GM12878 (cell line): ENCODE measurements at regions not wholly inside any gene's neighbourhood (a gene's known extent, or its start where the extent isn't known, plus 50 kb on each side); places are given as distances from the start of the nearest gene placed in this dataset.

Source experiments
- ATF7 ChIP-seq: fragments of 450-650 bp; IDR thresholded peaks from 2 replicates; pipeline ENCODE4 v1.6.1; 2016; ENCODE audit warnings: low read depth, mild to moderate bottlenecking
- DPF2 ChIP-seq: fragments of 450-650 bp; IDR thresholded peaks from 2 replicates; pipeline ENCODE4 v1.6.1; 2017; ENCODE audit warnings: mild to moderate bottlenecking
- HDAC6 ChIP-seq: fragments of 200-600 bp; sonication (generic); IDR thresholded peaks from one replicate; pipeline ENCODE4 v1.8.0; 2017; ENCODE audit warnings: antibody characterized with exemption; ENCODE audit not compliant: unreplicated experiment
- KDM1A ChIP-seq: fragments of 200-600 bp; sonication (generic); IDR thresholded peaks from 2 replicates; pipeline ENCODE4 v1.6.1; 2016; ENCODE audit warnings: borderline replicate concordance
- MXI1 ChIP-seq: fragments of 150-350 bp; IDR thresholded peaks from 2 replicates; pipeline ENCODE4 v1.6.1; 2011; ENCODE audit warnings: low read depth, mild to moderate bottlenecking, inconsistent platforms, low read length, improper control_type of control experiment
- NFIC ChIP-seq: IDR thresholded peaks from 2 replicates; pipeline ENCODE4 v1.6.1; 2012; ENCODE audit warnings: low read depth, mild to moderate bottlenecking, inconsistent platforms, low read length, moderate library complexity
- NFXL1 ChIP-seq: fragments of 450-650 bp; IDR thresholded peaks from 2 replicates; pipeline ENCODE4 v1.6.1; 2017; ENCODE audit warnings: antibody characterized with exemption, mild to moderate bottlenecking, borderline replicate concordance
- POLR2AphosphoS2 ChIP-seq: IDR thresholded peaks from 2 replicates; pipeline ENCODE4 v1.6.1; 2011; ENCODE audit warnings: low read depth, mild to moderate bottlenecking, low read length, improper control_type of control experiment, moderate library complexity
- SP1 ChIP-seq: IDR thresholded peaks from one replicate; pipeline ENCODE4 v1.6.1; 2011; ENCODE audit warnings: low read depth, low read length
- TF ChIP-seq, protein P1 (sequence below): fragments of 450-650 bp; IDR thresholded peaks from 2 replicates; pipeline ENCODE4 v1.6.1; 2017; ENCODE audit warnings: low read depth, mild to moderate bottlenecking, moderate library complexity
- TF ChIP-seq, protein P2 (sequence below): fragments of 450-650 bp; formaldehyde crosslinking; IDR thresholded peaks from 2 replicates; pipeline ENCODE4 v1.5.0; 2022; ENCODE audit warnings: mild to moderate bottlenecking, missing genetic modification characterization

DNA sequence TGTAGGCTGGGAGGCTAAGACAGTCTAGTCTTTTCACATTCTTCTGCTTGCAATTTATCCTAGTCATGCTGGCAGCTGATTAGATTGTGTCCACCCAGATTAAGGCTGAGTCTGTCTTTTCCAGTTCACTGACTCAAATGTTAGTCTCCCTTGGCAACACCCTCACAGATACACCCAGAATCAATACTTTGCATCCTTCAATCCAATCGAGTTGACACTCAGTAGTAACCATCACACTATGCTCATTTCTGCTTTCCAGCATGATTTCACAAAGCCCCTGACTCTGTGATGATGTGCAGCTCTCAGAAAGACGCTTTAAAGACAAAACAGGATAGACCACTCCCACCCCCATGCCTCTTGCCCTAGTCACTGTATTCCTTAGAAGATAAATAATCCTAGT, 693.0 kb downstream of the HTR1B start (continued):
- TF ChIP-seq, protein P1, sequence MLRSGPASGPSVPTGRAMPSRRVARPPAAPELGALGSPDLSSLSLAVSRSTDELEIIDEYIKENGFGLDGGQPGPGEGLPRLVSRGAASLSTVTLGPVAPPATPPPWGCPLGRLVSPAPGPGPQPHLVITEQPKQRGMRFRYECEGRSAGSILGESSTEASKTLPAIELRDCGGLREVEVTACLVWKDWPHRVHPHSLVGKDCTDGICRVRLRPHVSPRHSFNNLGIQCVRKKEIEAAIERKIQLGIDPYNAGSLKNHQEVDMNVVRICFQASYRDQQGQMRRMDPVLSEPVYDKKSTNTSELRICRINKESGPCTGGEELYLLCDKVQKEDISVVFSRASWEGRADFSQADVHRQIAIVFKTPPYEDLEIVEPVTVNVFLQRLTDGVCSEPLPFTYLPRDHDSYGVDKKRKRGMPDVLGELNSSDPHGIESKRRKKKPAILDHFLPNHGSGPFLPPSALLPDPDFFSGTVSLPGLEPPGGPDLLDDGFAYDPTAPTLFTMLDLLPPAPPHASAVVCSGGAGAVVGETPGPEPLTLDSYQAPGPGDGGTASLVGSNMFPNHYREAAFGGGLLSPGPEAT = no peak
- TF ChIP-seq KDM1A (no peak), NFXL1 (no peak), NFIC (no peak), ATF7 (no peak), DPF2 (no peak), POLR2AphosphoS2 (no peak), HDAC6 (no peak), SP1 (no peak), MXI1 (no peak)
- TF ChIP-seq, protein P2, sequence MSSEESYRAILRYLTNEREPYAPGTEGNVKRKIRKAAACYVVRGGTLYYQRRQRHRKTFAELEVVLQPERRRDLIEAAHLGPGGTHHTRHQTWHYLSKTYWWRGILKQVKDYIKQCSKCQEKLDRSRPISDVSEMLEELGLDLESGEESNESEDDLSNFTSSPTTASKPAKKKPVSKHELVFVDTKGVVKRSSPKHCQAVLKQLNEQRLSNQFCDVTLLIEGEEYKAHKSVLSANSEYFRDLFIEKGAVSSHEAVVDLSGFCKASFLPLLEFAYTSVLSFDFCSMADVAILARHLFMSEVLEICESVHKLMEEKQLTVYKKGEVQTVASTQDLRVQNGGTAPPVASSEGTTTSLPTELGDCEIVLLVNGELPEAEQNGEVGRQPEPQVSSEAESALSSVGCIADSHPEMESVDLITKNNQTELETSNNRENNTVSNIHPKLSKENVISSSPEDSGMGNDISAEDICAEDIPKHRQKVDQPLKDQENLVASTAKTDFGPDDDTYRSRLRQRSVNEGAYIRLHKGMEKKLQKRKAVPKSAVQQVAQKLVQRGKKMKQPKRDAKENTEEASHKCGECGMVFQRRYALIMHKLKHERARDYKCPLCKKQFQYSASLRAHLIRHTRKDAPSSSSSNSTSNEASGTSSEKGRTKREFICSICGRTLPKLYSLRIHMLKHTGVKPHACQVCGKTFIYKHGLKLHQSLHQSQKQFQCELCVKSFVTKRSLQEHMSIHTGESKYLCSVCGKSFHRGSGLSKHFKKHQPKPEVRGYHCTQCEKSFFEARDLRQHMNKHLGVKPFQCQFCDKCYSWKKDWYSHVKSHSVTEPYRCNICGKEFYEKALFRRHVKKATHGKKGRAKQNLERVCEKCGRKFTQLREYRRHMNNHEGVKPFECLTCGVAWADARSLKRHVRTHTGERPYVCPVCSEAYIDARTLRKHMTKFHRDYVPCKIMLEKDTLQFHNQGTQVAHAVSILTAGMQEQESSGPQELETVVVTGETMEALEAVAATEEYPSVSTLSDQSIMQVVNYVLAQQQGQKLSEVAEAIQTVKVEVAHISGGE (CRISPR knock-in tag) = no peak
- TF ChIP-seq, all 136 proteins: peak for 0
